HL-60 (cell line): ENCODE measurements at regions not wholly inside any gene's neighbourhood (a gene's known extent, or its start where the extent isn't known, plus 50 kb on each side); places are given as distances from the start of the nearest gene placed in this dataset.

Experiments used
- DNase-seq, 2 experiments: peaks; one replicate each; pipeline ENCODE4 v3.0.0-alpha.2; 2010 to 2020; ENCODE audit warnings: low read depth in 1 of 2, low spot score in 1 of 2
- H3K27ac ChIP-seq: fragments of 250-450 bp; sonication (Bioruptor Pico); replicated peaks from 2 replicates; pipeline ENCODE4 v1.5.1; 2020; ENCODE audit warnings: mild to moderate bottlenecking, moderate library complexity
- H3K27me3 ChIP-seq: fragments of 250-450 bp; sonication (Bioruptor Pico); 2 replicates; pipeline ENCODE4 v1.5.1; 2021; ENCODE audit warnings: mild to moderate bottlenecking, moderate library complexity; ENCODE audit not compliant: insufficient read depth, poor library complexity, severe bottlenecking
- H3K4me3 ChIP-seq: replicated peaks from 2 replicates; pipeline ENCODE4 v1.5.1; 2011; ENCODE audit warnings: mild to moderate bottlenecking, control low read depth, low read length; ENCODE audit not compliant: insufficient read depth
- CTCF ChIP-seq: IDR thresholded peaks from one replicate; pipeline ENCODE4 v1.5.1; 2011; ENCODE audit warnings: low read length, control low read depth, inconsistent platforms; ENCODE audit not compliant: insufficient read depth
- GABPA ChIP-seq: IDR thresholded peaks from 2 replicates; pipeline ENCODE4 v1.6.1; 2012; ENCODE audit warnings: low read depth
- POLR2AphosphoS5 ChIP-seq: IDR thresholded peaks from 2 replicates; pipeline ENCODE4 v1.6.1; 2012; ENCODE audit warnings: low read depth
- SPI1 ChIP-seq: IDR thresholded peaks from 2 replicates; pipeline ENCODE4 v1.6.1; 2012; ENCODE audit warnings: low read depth, mild to moderate bottlenecking, borderline replicate concordance
- TF ChIP-seq, protein P1 (sequence below): IDR thresholded peaks from 2 replicates; pipeline ENCODE4 v1.6.1; 2012; ENCODE audit warnings: low read depth; ENCODE audit not compliant: insufficient replicate concordance

DNA sequence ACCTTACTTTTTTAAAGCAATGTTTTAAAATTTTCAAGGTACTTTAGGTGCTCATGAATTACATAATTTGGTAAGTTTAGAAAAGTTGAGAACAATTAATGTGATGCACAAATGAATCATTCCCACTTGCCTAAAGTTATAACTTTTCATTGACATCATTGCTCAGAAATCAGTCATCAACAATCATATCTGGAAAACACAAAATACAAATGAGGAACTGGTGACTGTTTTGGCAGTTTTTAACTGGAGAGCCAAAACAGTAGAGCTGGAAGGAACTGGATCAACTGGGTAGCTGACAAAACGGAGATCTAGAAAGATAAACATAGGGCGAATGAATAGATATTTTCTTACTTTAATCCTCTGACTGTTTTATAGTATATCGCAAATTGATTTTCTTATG, 767.1 kb downstream of the IGSF11 start:
- no peak for DNase-seq
- H3K4me3 ChIP-seq, result no peak overlapping the region
- H3K27ac ChIP-seq, result no peak overlapping the region
- TF ChIP-seq CTCF, result no peak
- no peak for TF ChIP-seq POLR2AphosphoS5
- TF ChIP-seq, protein P1, sequence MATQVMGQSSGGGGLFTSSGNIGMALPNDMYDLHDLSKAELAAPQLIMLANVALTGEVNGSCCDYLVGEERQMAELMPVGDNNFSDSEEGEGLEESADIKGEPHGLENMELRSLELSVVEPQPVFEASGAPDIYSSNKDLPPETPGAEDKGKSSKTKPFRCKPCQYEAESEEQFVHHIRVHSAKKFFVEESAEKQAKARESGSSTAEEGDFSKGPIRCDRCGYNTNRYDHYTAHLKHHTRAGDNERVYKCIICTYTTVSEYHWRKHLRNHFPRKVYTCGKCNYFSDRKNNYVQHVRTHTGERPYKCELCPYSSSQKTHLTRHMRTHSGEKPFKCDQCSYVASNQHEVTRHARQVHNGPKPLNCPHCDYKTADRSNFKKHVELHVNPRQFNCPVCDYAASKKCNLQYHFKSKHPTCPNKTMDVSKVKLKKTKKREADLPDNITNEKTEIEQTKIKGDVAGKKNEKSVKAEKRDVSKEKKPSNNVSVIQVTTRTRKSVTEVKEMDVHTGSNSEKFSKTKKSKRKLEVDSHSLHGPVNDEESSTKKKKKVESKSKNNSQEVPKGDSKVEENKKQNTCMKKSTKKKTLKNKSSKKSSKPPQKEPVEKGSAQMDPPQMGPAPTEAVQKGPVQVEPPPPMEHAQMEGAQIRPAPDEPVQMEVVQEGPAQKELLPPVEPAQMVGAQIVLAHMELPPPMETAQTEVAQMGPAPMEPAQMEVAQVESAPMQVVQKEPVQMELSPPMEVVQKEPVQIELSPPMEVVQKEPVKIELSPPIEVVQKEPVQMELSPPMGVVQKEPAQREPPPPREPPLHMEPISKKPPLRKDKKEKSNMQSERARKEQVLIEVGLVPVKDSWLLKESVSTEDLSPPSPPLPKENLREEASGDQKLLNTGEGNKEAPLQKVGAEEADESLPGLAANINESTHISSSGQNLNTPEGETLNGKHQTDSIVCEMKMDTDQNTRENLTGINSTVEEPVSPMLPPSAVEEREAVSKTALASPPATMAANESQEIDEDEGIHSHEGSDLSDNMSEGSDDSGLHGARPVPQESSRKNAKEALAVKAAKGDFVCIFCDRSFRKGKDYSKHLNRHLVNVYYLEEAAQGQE, result no peak
- no peak for TF ChIP-seq SPI1
- no peak for TF ChIP-seq GABPA
- no peaks in the 10 kb centered on the region for H3K27me3 ChIP-seq

- TF ChIP-seq, protein P1, result no peak
- TF ChIP-seq CTCF, result no peak
- no peak for TF ChIP-seq SPI1
- TF ChIP-seq POLR2AphosphoS5, result no peak
- TF ChIP-seq GABPA, result no peak
- H3K27me3 ChIP-seq, result no peaks in the 10 kb centered on the region
Measured at GRCh38 chr3:118269537-118270125, 765.0 kb downstream of the IGSF11 start.

GRCh38 chr3:118272991-118273390, 761.7 kb downstream of the IGSF11 start:
- Histone ChIP-seq H3K4me3 (no peak overlapping the region), H3K27ac (no peak overlapping the region), H3K27me3 (no peaks in the 10 kb centered on the region)
- TF ChIP-seq SPI1 (no peak), CTCF (no peak), GABPA (no peak)
- DNase-seq, result no peak

More at GRCh38 chr3:118269537-118270125, 765.0 kb downstream of the IGSF11 start:
- no peak overlapping the region for H3K27ac ChIP-seq
- H3K4me3 ChIP-seq, result no peak overlapping the region
- no peak for DNase-seq

DNA sequence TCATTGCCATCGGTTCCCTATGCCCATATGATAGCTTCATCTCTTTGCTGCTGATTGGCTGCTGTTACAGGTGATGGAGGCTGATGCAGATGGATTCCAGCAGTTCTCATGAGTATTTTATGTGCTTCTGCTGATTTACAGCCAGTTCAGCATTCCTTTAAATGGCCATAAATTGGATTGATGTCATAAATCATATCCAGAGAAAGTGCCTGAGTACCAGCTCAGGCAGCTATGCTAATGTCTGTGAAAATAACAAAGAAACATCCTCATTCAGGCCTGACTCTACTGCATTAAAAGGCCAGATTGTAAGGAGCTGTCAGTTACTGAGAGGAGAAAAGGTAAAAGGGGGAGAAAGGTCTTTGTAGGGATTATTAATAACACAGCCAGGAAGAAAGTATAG, 756.8 kb downstream of the IGSF11 start:
- no peak for DNase-seq
- H3K27me3 ChIP-seq, result no peaks in the 10 kb centered on the region
- TF ChIP-seq SPI1, result no peak
- H3K4me3 ChIP-seq, result no peak overlapping the region
- H3K27ac ChIP-seq, result no peak overlapping the region
